ENCODE measurements at regions not wholly inside any gene's neighbourhood (a gene's known extent, or its start where the extent isn't known, plus 50 kb on each side); places are given as distances from the start of the nearest gene placed in this dataset.

DNA sequence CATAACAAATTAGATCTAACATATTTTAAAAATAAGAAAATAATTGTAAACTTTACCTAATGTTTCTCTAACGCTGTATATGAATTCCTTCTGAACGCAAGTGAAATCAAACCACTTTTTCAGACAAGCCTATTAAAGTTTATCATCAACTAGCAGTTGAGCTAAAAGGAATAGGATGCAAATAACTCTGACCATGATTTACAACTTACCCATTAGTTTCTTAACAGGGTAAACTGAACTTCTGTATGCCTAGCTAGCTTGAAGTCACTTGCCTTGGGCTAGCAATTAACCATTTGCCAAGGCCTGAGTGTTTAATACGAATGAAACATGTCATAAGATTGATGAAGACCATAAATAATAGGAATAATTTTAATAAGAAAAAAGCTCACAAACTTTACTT lies 762.7 kb upstream of the ARRDC3 start:
- H3K27ac ChIP-seq (ENCODE audit: insufficient read depth, low read depth, low read length) = no peak overlapping the region
- no peaks in the 10 kb centered on the region for H3K36me3 ChIP-seq (ENCODE audit: control insufficient read depth in 2 of 2, extremely low read depth in 1 of 2, insufficient read depth in 2 of 2, low read length in 2 of 2)
- dilution Hi-C loops (cut with MboI; ENCODE audit: extremely low pct_ligation_motif_present, low sequenced_read_pairs) = no loop called here
- no peaks in the 10 kb centered on the region for H3K9me3 ChIP-seq (replicated peaks; ENCODE audit: control insufficient read depth, insufficient read depth, low read length)
- no peaks in the 10 kb centered on the region for H3K9me1 ChIP-seq (replicated peaks; ENCODE audit: control insufficient read depth, extremely low read depth, insufficient read depth, low read length)
- no peak for DNase-seq (ENCODE audit: low read depth, low spot score)
- no peaks in the 10 kb centered on the region for H3K79me2 ChIP-seq (ENCODE audit: control insufficient read depth, insufficient read depth, low read length)
- FAIRE-seq = no peak
- no peak overlapping the region for H2AFZ ChIP-seq (ENCODE audit: low read depth, low read length)
- H3K4me3 ChIP-seq (replicated peaks in 1 of 3; ENCODE audit: insufficient read depth in 1 of 3, low read depth in 1 of 3, low read length in 3 of 3) = no peak overlapping the region
- CTCF ChIA-PET = no interaction called here
- no peaks in the 10 kb centered on the region for H3K27me3 ChIP-seq (ENCODE audit: control insufficient read depth in 2 of 2, insufficient read depth in 2 of 2, low read length in 2 of 2)
- no peak overlapping the region for H3K9ac ChIP-seq (replicated peaks; ENCODE audit: extremely low read depth, insufficient read depth, low read length)
- intact Hi-C loops (cut with micrococcal nuclease) = no loop called here
- POLR2A ChIA-PET = no interaction called here
- no TSS peak for BruUV-seq (replicated peaks)
- no peaks in the 10 kb centered on the region for H3K4me1 ChIP-seq (ENCODE audit: control insufficient read depth, extremely low read depth, insufficient read depth, low read length)
- H4K20me1 ChIP-seq (replicated peaks; ENCODE audit: control insufficient read depth, extremely low read depth, insufficient read depth, low read length) = no peaks in the 10 kb centered on the region
- no peak for TF ChIP-seq GATA2 (IDR thresholded peaks at IDR 0.05; ENCODE audit: insufficient read depth, insufficient read length, low read depth, low read length)
- no peak for TF ChIP-seq MYC (IDR thresholded peaks at IDR 0.05; ENCODE audit: low read depth, low read length)
- TF ChIP-seq, protein P1, sequence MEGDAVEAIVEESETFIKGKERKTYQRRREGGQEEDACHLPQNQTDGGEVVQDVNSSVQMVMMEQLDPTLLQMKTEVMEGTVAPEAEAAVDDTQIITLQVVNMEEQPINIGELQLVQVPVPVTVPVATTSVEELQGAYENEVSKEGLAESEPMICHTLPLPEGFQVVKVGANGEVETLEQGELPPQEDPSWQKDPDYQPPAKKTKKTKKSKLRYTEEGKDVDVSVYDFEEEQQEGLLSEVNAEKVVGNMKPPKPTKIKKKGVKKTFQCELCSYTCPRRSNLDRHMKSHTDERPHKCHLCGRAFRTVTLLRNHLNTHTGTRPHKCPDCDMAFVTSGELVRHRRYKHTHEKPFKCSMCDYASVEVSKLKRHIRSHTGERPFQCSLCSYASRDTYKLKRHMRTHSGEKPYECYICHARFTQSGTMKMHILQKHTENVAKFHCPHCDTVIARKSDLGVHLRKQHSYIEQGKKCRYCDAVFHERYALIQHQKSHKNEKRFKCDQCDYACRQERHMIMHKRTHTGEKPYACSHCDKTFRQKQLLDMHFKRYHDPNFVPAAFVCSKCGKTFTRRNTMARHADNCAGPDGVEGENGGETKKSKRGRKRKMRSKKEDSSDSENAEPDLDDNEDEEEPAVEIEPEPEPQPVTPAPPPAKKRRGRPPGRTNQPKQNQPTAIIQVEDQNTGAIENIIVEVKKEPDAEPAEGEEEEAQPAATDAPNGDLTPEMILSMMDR (IDR thresholded peaks at IDR 0.05; ENCODE audit: extremely low read depth in 1 of 2, insufficient read depth in 1 of 2, low read depth in 1 of 2, low read length in 2 of 2) = no peak
- TF ChIP-seq JUN (IDR thresholded peaks at IDR 0.05; ENCODE audit: borderline replicate concordance, insufficient read depth, insufficient read length, low read depth) = no peak
- TF ChIP-seq FOS (IDR thresholded peaks at IDR 0.05; ENCODE audit: borderline replicate concordance, insufficient read depth, low read length) = no peak
- TF ChIP-seq EZH2 (IDR thresholded peaks at IDR 0.05; ENCODE audit: borderline replicate concordance, low read depth, low read length, severe bottlenecking) = no peak
- TF ChIP-seq, protein P2, sequence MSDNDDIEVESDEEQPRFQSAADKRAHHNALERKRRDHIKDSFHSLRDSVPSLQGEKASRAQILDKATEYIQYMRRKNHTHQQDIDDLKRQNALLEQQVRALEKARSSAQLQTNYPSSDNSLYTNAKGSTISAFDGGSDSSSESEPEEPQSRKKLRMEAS (IDR thresholded peaks at IDR 0.05; ENCODE audit: insufficient read depth, insufficient read length) = no peak
- TF ChIP-seq POLR2AphosphoS5 (IDR thresholded peaks at IDR 0.05; ENCODE audit: insufficient read depth, low read depth, low read length) = no peak
- no peak for TF ChIP-seq POLR2A (IDR thresholded peaks at IDR 0.05; ENCODE audit: low read depth, low read length)
- no peak overlapping the region for H3K4me2 ChIP-seq (ENCODE audit: insufficient read depth, low read length)

All from endothelial cell of umbilical vein (primary cell).